DMS 273 treated with DMSO at 0.1 percent for 48 hours (cell line): ENCODE measurements at regions not wholly inside any gene's neighbourhood (a gene's known extent, or its start where the extent isn't known, plus 50 kb on each side); places are given as distances from the start of the nearest gene placed in this dataset.
A peak's percentile ranks its signal among the peaks of the same experiment; 100 is the strongest.

Experiments used
- DNase-seq: peaks from one replicate; lab custom pipeline; 2025; lab: John Stamatoyannopoulos, UW

- DNase-seq, result no peak
Observed at GRCh38 chr16:73569266-73569980, 521.5 kb upstream of the ZFHX3 start.

- no peak for DNase-seq
Observed at GRCh38 chr16:73568769-73569168, 520.8 kb upstream of the ZFHX3 start.

GRCh38 chr16:73565925-73566324 lies 518.0 kb upstream of the ZFHX3 start:
- no peak for DNase-seq

GRCh38 chr16:73565263-73565662 lies 517.3 kb upstream of the ZFHX3 start:
- no peak for DNase-seq

- no peak for DNase-seq
Observed at GRCh38 chr16:73563709-73564108, 515.8 kb upstream of the ZFHX3 start.

GRCh38 chr16:73560497-73560896 lies 512.6 kb upstream of the ZFHX3 start:
- DNase-seq, result no peak

GRCh38 chr16:73558219-73558618 lies 510.3 kb upstream of the ZFHX3 start:
- DNase-seq, result no peak

- DNase-seq, result peak; percentile 37
Observed at GRCh38 chr16:73553941-73554660, 506.2 kb upstream of the ZFHX3 start.

GRCh38 chr16:73549984-73550631 lies 502.2 kb upstream of the ZFHX3 start:
- no peak for DNase-seq

- DNase-seq, result no peak
Observed at GRCh38 chr16:73547552-73548403, 499.9 kb upstream of the ZFHX3 start.

- DNase-seq, result no peak
Observed at GRCh38 chr16:73546341-73546845, 498.5 kb upstream of the ZFHX3 start.

GRCh38 chr16:73545755-73546154 lies 497.8 kb upstream of the ZFHX3 start:
- DNase-seq, result no peak

- DNase-seq, result no peak
Observed at GRCh38 chr16:73545290-73545689, 497.4 kb upstream of the ZFHX3 start.

- no peak for DNase-seq
Observed at GRCh38 chr16:73544826-73545225, 496.9 kb upstream of the ZFHX3 start.

GRCh38 chr16:73543970-73544599 lies 496.2 kb upstream of the ZFHX3 start:
- DNase-seq, result no peak

- DNase-seq, result no peak
Observed at GRCh38 chr16:73543331-73543969, 495.5 kb upstream of the ZFHX3 start.

- no peak for DNase-seq
Observed at GRCh38 chr16:73542885-73543284, 495.0 kb upstream of the ZFHX3 start.

GRCh38 chr16:73537921-73538320 lies 490.0 kb upstream of the ZFHX3 start:
- DNase-seq, result no peak

GRCh38 chr16:73536931-73537330 lies 489.0 kb upstream of the ZFHX3 start:
- DNase-seq, result no peak

- DNase-seq, result no peak
Observed at GRCh38 chr16:73531021-73531420, 483.1 kb upstream of the ZFHX3 start.

GRCh38 chr16:73530529-73530928 lies 482.6 kb upstream of the ZFHX3 start:
- no peak for DNase-seq
